NB4 (cell line): ENCODE measurements at regions not wholly inside any gene's neighbourhood (a gene's known extent, or its start where the extent isn't known, plus 50 kb on each side); places are given as distances from the start of the nearest gene placed in this dataset.

Source experiments
- DNase-seq: peaks from one replicate; pipeline ENCODE4 v3.0.0; 2010; ENCODE audit warnings: low read depth
- H3K4me3 ChIP-seq: one replicate; pipeline ENCODE4 v1.5.1; 2011; ENCODE audit warnings: mild to moderate bottlenecking, low read depth, low read length, moderate library complexity
- MYC ChIP-seq: IDR thresholded peaks from 2 replicates; pipeline ENCODE4 v1.6.1; 2011; ENCODE audit warnings: low read depth, low read length
- POLR2A ChIP-seq: IDR thresholded peaks from 2 replicates; pipeline ENCODE4 v1.6.1; 2011; ENCODE audit warnings: mild to moderate bottlenecking; ENCODE audit not compliant: insufficient read length; ENCODE audit errors: extremely low read depth
- TF ChIP-seq, protein P1 (sequence below): IDR thresholded peaks from one replicate; pipeline ENCODE4 v1.5.1; 2012; ENCODE audit warnings: low read depth, low read length
- TF ChIP-seq, protein P2 (sequence below): IDR thresholded peaks from 2 replicates; pipeline ENCODE4 v1.6.1; 2011; ENCODE audit warnings: low read depth, low read length

DNA sequence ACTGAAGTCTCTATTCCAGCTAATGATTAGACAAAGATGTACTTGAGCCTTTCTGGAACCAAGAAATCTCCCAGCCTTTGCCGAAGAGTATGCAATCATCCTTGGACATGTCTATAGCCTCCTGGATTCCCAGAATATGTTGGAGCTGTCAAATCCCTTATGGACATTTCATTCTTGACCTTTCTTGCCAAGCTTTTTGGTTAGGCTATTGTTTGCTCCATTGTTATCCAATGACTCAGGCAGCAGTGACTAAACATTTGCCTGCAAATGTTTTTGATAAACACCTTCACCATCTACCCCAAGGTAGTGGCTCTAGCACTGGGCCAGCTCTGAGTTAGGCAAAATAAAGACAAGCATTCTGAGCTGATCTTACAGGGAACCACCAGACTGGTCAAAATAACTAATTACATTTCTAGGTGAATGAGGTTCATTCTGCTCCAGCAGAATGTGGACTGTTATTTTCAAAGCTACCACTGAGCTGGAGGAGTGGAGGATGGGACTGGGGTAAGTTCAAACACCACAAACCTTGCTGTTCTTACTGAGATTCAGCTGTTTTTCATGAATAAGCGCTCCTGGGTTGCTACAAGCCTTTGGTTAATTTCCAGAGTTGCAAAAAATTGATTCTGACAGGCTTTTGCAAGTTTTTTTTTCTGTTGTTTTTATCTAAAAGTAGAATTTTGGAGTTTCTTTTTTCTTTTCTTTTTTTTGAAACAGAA, 81.0 kb downstream of the TMEM270 start:
- TF ChIP-seq POLR2A, result no peak
- no peak for DNase-seq
- no peak overlapping the region for H3K4me3 ChIP-seq

DNA sequence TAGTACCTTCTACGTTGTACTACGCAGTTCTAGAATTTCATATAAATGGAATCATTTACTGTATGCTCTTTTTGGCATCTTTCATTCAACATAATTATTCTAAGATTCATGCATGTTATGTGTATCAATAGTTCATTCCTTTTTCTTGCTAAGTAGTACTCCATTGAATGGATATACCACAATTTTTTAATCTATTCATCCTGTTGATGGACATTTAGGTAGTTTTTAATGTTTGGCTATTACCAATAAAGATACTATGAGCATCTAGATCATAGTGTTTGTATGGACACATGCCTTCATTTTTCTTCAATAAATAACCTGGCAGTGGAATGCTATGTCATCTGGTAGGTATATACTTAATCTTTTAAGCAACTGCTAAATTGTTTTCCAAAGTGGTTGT, 83.0 kb upstream of the ELN start:
- TF ChIP-seq, protein P1, sequence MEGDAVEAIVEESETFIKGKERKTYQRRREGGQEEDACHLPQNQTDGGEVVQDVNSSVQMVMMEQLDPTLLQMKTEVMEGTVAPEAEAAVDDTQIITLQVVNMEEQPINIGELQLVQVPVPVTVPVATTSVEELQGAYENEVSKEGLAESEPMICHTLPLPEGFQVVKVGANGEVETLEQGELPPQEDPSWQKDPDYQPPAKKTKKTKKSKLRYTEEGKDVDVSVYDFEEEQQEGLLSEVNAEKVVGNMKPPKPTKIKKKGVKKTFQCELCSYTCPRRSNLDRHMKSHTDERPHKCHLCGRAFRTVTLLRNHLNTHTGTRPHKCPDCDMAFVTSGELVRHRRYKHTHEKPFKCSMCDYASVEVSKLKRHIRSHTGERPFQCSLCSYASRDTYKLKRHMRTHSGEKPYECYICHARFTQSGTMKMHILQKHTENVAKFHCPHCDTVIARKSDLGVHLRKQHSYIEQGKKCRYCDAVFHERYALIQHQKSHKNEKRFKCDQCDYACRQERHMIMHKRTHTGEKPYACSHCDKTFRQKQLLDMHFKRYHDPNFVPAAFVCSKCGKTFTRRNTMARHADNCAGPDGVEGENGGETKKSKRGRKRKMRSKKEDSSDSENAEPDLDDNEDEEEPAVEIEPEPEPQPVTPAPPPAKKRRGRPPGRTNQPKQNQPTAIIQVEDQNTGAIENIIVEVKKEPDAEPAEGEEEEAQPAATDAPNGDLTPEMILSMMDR, result no peak
- TF ChIP-seq POLR2A, result no peak
- TF ChIP-seq, protein P2, sequence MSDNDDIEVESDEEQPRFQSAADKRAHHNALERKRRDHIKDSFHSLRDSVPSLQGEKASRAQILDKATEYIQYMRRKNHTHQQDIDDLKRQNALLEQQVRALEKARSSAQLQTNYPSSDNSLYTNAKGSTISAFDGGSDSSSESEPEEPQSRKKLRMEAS, result no peak
- no peak for TF ChIP-seq MYC
- H3K4me3 ChIP-seq, result no peak overlapping the region

DNA sequence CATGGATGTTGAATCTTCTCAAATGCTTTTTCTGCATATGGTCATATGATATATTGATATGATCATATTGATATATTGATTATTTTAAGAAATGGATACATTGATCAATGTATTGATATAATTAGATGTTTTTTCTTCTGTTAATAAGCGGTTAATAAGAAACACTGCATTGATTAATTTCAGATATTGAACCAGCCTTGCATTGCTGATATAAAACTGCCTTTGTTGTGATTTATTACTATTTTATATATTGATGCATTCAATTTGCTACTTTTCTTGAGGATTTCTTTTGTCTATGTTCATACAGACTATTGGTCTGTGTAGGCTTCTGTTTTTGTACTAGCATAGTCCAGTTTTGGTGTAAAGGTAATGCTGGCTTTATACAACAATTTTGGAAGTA, 79.7 kb upstream of the ELN start:
- TF ChIP-seq POLR2A (no peak), MYC (no peak)
- TF ChIP-seq, protein P1, result no peak
- TF ChIP-seq, protein P2, result no peak
- no peak for DNase-seq

More for the DNA sequence above, 83.0 kb upstream of the ELN start:
- no peak for DNase-seq

DNA sequence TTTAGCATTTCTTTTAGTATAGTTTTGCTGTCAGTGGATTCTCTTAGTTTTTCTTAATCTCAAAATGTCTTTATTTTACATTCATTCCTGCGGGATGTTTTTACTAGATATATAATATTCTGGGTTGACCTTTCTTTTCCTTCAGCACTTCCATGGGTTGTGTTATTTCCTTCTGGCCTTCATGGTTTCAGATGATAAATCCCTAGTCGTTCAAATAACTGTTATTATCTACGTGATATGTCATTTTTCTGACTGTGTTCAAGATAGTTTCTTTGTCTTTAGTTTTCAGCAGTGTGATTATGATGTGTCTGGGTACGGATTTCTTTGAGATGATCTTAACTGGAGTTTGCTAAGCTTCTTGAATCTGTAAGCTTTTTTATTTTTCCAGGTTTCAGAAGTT, 75.7 kb upstream of the ELN start:
- no peak overlapping the region for H3K4me3 ChIP-seq
- TF ChIP-seq MYC (no peak), POLR2A (no peak)
- TF ChIP-seq, protein P2, result no peak
- TF ChIP-seq, protein P1, result no peak

More for the DNA sequence above, 79.7 kb upstream of the ELN start:
- H3K4me3 ChIP-seq, result no peak overlapping the region

DNA sequence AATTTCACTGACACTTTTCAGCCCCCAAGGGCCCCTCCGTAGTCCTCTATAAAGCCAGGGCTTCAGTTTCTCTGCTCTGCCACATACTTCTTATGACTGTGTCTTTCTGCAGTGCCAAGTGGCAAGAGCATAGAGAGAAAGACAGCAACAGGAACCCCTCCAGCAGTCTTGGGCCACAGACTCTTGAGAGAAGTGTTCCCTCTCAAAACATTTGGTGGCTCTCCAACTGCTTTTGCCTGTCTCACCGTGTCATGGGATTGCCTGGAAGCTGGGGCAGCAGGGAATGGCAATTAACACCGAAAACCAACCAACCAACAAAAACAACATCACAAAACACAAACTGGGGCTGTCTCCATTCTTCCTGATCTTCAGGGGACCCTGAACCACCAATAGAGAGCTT, 73.8 kb upstream of the ELN start:
- TF ChIP-seq, protein P2, result no peak
- TF ChIP-seq, protein P1, result no peak
- TF ChIP-seq MYC (no peak), POLR2A (no peak)
- no peak overlapping the region for H3K4me3 ChIP-seq
- DNase-seq, result no peak

More for the DNA sequence above, 75.7 kb upstream of the ELN start:
- no peak for DNase-seq

DNA sequence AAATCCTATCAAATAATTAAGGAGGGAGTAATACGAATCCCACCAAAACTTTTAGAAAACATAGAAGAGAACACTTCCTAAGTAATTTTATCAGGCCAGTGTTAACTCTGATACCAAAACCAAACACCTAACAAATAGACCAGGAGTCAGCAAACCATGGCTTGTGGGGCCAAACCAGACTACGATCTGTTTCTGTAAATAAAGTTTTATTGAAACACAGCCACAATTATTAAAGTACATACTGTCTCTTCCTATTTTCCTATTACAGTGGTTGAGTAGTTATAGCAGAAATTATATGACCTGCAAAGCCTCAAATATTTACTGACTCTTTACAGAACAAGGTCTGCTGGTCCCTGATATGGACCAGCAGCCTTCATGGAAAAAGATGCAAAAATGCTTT, 73.1 kb upstream of the ELN start:
- DNase-seq, result no peak
- TF ChIP-seq, protein P2, result no peak
- TF ChIP-seq, protein P1, result no peak
- TF ChIP-seq MYC, result no peak
- TF ChIP-seq POLR2A, result no peak
- no peak overlapping the region for H3K4me3 ChIP-seq
